ENCODE measurements at regions not wholly inside any gene's neighbourhood (a gene's known extent, or its start where the extent isn't known, plus 50 kb on each side); places are given as distances from the start of the nearest gene placed in this dataset.

- Histone ChIP-seq H3K9me2 (no peaks in the 10 kb centered on the region), H3K9me3 (peaks cover 8% of the 10 kb centered on the region; the same call in 1 of the 2 replicates), H3K4me1 (ENCODE audit: control insufficient read depth in 1 of 2, insufficient read depth in 2 of 2, low read depth in 1 of 2, low read length in 1 of 2) (peaks cover 0 to 32% of the 10 kb centered on the region in 2 experiments; a peak in 1 of 4 replicates), H3K27me3 (ENCODE audit: insufficient read depth) (0 out of 2 replicates have a peak, but pooled peaks cover 4% of the 10 kb centered on the region), H3K9ac (no peak overlapping the region), H3K27ac (ENCODE audit: low read depth in 2 of 2, low read length in 1 of 2) (no peak overlapping the region), H3F3A (replicated peaks; ENCODE audit: insufficient read depth) (no peaks in the 10 kb centered on the region), H3K36me3 (replicated peaks in 1 of 2; ENCODE audit: control insufficient read depth in 1 of 2, insufficient read depth in 2 of 2, low read length in 1 of 2) (no peaks in the 10 kb centered on the region), H4K20me1 (ENCODE audit: insufficient read depth) (no peaks in the 10 kb centered on the region), H2AFZ (ENCODE audit: low read depth) (no peak overlapping the region), H3K4me3 (ENCODE audit: low read depth in 2 of 2, low read length in 1 of 2) (no peak overlapping the region), H3K79me2 (ENCODE audit: insufficient read depth) (no peaks in the 10 kb centered on the region), H3K4me2 (no peak overlapping the region)
- CTCF ChIA-PET = interaction anchor here (1.9 to 12.0 kb wide), 6 partner anchors 13 to 187 kb away, joined by 5 to 172 read pairs (median 67); partner anchors contain the start of gene VEGFA
- WGBS (ENCODE audit: low lambda C conversion rate) = 95% methylated on average over 3 of the region's 3 CpGs
- POLR2A ChIA-PET = no interaction called here
- TF ChIP-seq SMC3 (IDR thresholded peaks at IDR 0.05; ENCODE audit: low read depth, low read length) (no peak), MXI1 (IDR thresholded peaks at IDR 0.05; ENCODE audit: low read depth, low read length) (no peak), IRF3 (IDR thresholded peaks at IDR 0.05; ENCODE audit: low read depth, low read length) (no peak), RXRA (IDR thresholded peaks at IDR 0.05; ENCODE audit: borderline replicate concordance, low read depth) (no peak), FOXJ3 (CRISPR knock-in tag; IDR thresholded peaks at IDR 0.05) (no peak), MAX (IDR thresholded peaks at IDR 0.05; ENCODE audit: low read depth) (no peak), TEAD4 (IDR thresholded peaks at IDR 0.05; ENCODE audit: borderline replicate concordance, insufficient read depth) (no peak), CHD2 (IDR thresholded peaks at IDR 0.05; ENCODE audit: low read length, partially characterized antibody) (no peak), SIN3A (IDR thresholded peaks at IDR 0.05; ENCODE audit: borderline replicate concordance, low read depth, low read length) (no peak), GATA2 (CRISPR knock-in tag; IDR thresholded peaks at IDR 0.05) (no peak), MEF2A (IDR thresholded peaks at IDR 0.05; ENCODE audit: borderline replicate concordance, low read depth) (no peak)
- DNase-seq = no peak
These were observed 170.8 kb downstream of the MRPL14 start for GRCh38 chr6:43956478-43956877.

DNA sequence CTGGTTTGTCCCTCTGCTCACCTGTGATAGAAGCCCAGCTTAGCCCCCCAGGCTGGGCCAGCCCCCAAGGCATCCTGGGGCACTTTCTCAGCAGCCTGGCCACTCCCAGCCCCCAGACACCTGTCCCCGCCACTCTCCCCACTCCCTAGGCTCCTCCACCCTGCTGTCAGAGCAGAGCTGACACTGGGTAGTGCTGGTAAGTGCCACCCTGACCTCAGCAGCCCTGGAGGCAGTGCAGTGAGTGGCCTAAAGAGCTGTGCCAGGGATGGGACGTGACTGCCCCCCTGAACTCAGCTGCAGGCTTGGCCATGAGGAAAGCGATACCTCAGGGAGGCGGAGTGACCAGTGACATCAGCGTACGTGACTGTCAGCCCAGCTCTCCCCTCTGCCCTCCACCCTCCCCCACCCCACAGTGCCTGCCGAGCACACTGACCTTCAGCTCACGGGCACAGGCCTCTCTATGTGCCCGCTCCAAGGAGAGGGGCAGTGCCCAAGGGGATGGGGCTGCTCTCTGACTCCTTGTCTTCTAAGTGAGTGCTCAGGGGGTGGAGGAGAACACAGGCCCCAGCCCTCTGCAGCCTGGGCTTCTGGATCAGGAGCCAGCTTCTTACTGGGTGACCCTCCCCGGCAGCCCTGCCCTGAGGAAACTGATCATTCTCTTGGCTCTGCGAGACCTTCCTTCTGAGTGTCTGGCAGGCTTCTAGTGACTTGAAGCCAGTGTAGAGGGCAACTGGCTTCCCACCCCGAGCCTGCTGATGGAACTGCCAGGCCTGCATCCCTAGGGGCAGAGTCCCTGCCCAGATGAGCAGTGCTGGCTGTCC lies 172.7 kb downstream of the MRPL14 start:
- H3F3A ChIP-seq (replicated peaks; ENCODE audit: insufficient read depth) = no peaks in the 10 kb centered on the region
- no peak overlapping the region for H3K4me3 ChIP-seq (ENCODE audit: low read depth in 2 of 2, low read length in 1 of 2)
- WGBS (ENCODE audit: low lambda C conversion rate) = 80% methylated on average over 5 of the region's 12 CpGs
- peaks cover 8% of the 10 kb centered on the region; the same call in 1 of the 2 replicates for H3K9me3 ChIP-seq
- H3K9ac ChIP-seq = no peak overlapping the region
- no peaks in the 10 kb centered on the region for H3K36me3 ChIP-seq (replicated peaks in 1 of 2; ENCODE audit: control insufficient read depth in 1 of 2, insufficient read depth in 2 of 2, low read length in 1 of 2)
- no peak for DNase-seq
- peak overlapping the region in 1 of 2 experiments; percentile 73; a peak in 1 of 4 replicates for H3K27ac ChIP-seq (ENCODE audit: low read depth in 2 of 2, low read length in 1 of 2)
- ChIA-PET CTCF (interaction anchor here (0.7 to 12.0 kb wide), 36 partner anchors 14 to 346 kb away, joined by 3 to 172 read pairs (median 4); partner anchors contain the start of gene VEGFA), POLR2A (interaction anchor here (0.5 to 5.0 kb wide), 14 partner anchors 13 to 325 kb away, joined by 3 to 43 read pairs (median 5); partner anchors contain the start of gene VEGFA)
- TF ChIP-seq ELF1 (IDR thresholded peaks at IDR 0.05) (no peak), USF2 (IDR thresholded peaks at IDR 0.05; ENCODE audit: borderline replicate concordance, low read depth, low read length) (no peak), SMC3 (IDR thresholded peaks at IDR 0.05; ENCODE audit: low read depth, low read length) (no peak), CHD2 (IDR thresholded peaks at IDR 0.05; ENCODE audit: low read length, partially characterized antibody) (no peak), EZH2phosphoT487 (IDR thresholded peaks at IDR 0.05; ENCODE audit: borderline replicate concordance, low read depth) (no peak), RAD21 (IDR thresholded peaks at IDR 0.05; ENCODE audit: low read length) (no peak), TEAD4 (IDR thresholded peaks at IDR 0.05; ENCODE audit: borderline replicate concordance, insufficient read depth) (no peak), SIN3A (IDR thresholded peaks at IDR 0.05; ENCODE audit: borderline replicate concordance, low read depth, low read length) (no peak), GATA2 (CRISPR knock-in tag; IDR thresholded peaks at IDR 0.05) (no peak), TCF12 (IDR thresholded peaks at IDR 0.05) (no peak), RCOR1 (IDR thresholded peaks at IDR 0.05; ENCODE audit: low read length) (no peak), FOXJ3 (CRISPR knock-in tag; IDR thresholded peaks at IDR 0.05) (no peak)
- H3K4me1 ChIP-seq (ENCODE audit: control insufficient read depth in 1 of 2, insufficient read depth in 2 of 2, low read depth in 1 of 2, low read length in 1 of 2) = peaks cover 0 to 47% of the 10 kb centered on the region in 2 experiments; a peak in 1 of 4 replicates
- 0 out of 2 replicates have a peak, but pooled peaks cover under 1% of the 10 kb centered on the region for H3K27me3 ChIP-seq (ENCODE audit: insufficient read depth)
- no peaks in the 10 kb centered on the region for H3K79me2 ChIP-seq (ENCODE audit: insufficient read depth)
- H3K4me2 ChIP-seq = no peak overlapping the region
- no peaks in the 10 kb centered on the region for H3K9me2 ChIP-seq
- no peak overlapping the region for H2AFZ ChIP-seq (ENCODE audit: low read depth)
- H4K20me1 ChIP-seq (ENCODE audit: insufficient read depth) = no peaks in the 10 kb centered on the region

Data from SK-N-SH (cell line).